ENCODE measurements at regions not wholly inside any gene's neighbourhood (a gene's known extent, or its start where the extent isn't known, plus 50 kb on each side); places are given as distances from the start of the nearest gene placed in this dataset.

DNA sequence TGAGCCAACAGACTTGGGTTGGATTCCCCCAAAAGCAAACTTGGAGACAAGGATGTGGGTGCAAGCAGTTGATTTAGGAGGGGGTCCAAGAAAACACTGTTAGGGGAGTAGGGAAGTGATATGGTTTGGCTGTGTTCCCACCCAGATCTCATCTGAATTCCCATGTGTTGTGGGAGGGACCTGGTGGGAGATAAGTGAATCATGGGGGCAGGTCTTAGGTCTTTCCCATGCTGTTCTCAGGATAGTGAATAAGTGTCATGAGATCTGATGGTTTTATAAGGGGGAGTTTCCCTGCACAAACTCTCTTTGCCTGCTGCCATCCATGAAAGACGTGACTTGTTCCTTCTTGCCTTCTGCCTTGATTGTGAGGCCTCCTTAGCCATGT, 542.6 kb downstream of the DHX35 start:
- TF ChIP-seq, protein P1, sequence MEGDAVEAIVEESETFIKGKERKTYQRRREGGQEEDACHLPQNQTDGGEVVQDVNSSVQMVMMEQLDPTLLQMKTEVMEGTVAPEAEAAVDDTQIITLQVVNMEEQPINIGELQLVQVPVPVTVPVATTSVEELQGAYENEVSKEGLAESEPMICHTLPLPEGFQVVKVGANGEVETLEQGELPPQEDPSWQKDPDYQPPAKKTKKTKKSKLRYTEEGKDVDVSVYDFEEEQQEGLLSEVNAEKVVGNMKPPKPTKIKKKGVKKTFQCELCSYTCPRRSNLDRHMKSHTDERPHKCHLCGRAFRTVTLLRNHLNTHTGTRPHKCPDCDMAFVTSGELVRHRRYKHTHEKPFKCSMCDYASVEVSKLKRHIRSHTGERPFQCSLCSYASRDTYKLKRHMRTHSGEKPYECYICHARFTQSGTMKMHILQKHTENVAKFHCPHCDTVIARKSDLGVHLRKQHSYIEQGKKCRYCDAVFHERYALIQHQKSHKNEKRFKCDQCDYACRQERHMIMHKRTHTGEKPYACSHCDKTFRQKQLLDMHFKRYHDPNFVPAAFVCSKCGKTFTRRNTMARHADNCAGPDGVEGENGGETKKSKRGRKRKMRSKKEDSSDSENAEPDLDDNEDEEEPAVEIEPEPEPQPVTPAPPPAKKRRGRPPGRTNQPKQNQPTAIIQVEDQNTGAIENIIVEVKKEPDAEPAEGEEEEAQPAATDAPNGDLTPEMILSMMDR (IDR thresholded peaks at IDR 0.05; ENCODE audit: low read depth, low read length), result no peak
- TF ChIP-seq EZH2phosphoT487 (IDR thresholded peaks at IDR 0.05; ENCODE audit: low read depth), result no peak
